H9 (cell line): ENCODE measurements at regions not wholly inside any gene's neighbourhood (a gene's known extent, or its start where the extent isn't known, plus 50 kb on each side); places are given as distances from the start of the nearest gene placed in this dataset.

Experiments
- DNase-seq: peaks from one replicate; pipeline ENCODE4 v3.0.0-alpha.2; 2017
- H2AFZ ChIP-seq: one replicate; pipeline ENCODE4 v1.6.1; 2013; ENCODE audit warnings: mild to moderate bottlenecking, low read length, control low read depth, moderate library complexity
- H2AK5ac ChIP-seq: 2 replicates; pipeline ENCODE4 v1.6.1; 2013; ENCODE audit warnings: low read length, control low read depth, mixed read lengths; ENCODE audit not compliant: insufficient read length
- H2BK120ac ChIP-seq: one replicate; pipeline ENCODE4 v1.6.1; 2013; ENCODE audit warnings: low read depth, mild to moderate bottlenecking, low read length, control low read depth, inconsistent platforms; ENCODE audit not compliant: poor library complexity, severe bottlenecking
- H2BK12ac ChIP-seq: 2 replicates; pipeline ENCODE4 v1.6.1; 2013; ENCODE audit warnings: low read length, control low read depth, mixed read lengths, low read depth; ENCODE audit not compliant: insufficient read length
- H2BK15ac ChIP-seq: 2 replicates; pipeline ENCODE4 v1.6.1; 2013; ENCODE audit warnings: low read depth, low read length, control low read depth
- H2BK20ac ChIP-seq: one replicate; pipeline ENCODE4 v1.6.1; 2013; ENCODE audit warnings: low read depth, mild to moderate bottlenecking, low read length, control low read depth, inconsistent platforms; ENCODE audit not compliant: poor library complexity, severe bottlenecking
- H2BK5ac ChIP-seq: 2 replicates; pipeline ENCODE4 v1.6.1; 2013; ENCODE audit warnings: low read length, control low read depth, mixed read lengths; ENCODE audit not compliant: insufficient read length
- H3K14ac ChIP-seq: 2 replicates; pipeline ENCODE4 v1.6.1; 2013; ENCODE audit warnings: low read length, control low read depth; ENCODE audit not compliant: insufficient read depth
- H3K18ac ChIP-seq: 2 replicates; pipeline ENCODE4 v1.6.1; 2013; ENCODE audit warnings: low read depth, mild to moderate bottlenecking, mixed read lengths, low read length, control low read depth; ENCODE audit not compliant: insufficient read length
- H3K23ac ChIP-seq: 2 replicates; pipeline ENCODE4 v1.6.1; 2013; ENCODE audit warnings: low read length, control low read depth, mixed read lengths, low read depth; ENCODE audit not compliant: insufficient read length
- H3K23me2 ChIP-seq: 2 replicates; pipeline ENCODE4 v1.6.1; 2013; ENCODE audit warnings: low read depth, mild to moderate bottlenecking, mixed read lengths, low read length, control low read depth; ENCODE audit not compliant: insufficient read length, poor library complexity, severe bottlenecking
- H3K27ac ChIP-seq: 2 replicates; pipeline ENCODE4 v1.5.1; 2013; ENCODE audit warnings: low read length, control low read depth, mixed read lengths, low read depth; ENCODE audit not compliant: insufficient read length
- H3K27me3 ChIP-seq: 2 replicates; pipeline ENCODE4 v1.6.1; 2013; ENCODE audit warnings: low read length, control low read depth, inconsistent platforms; ENCODE audit not compliant: insufficient read depth
- H3K4ac ChIP-seq: 2 replicates; pipeline ENCODE4 v1.6.1; 2013; ENCODE audit warnings: low read depth, mild to moderate bottlenecking, control low read depth, inconsistent platforms, low read length, moderate library complexity
- H3K4me1 ChIP-seq: 2 replicates; pipeline ENCODE4 v1.6.1; 2013; ENCODE audit warnings: low read length, control low read depth, inconsistent platforms; ENCODE audit not compliant: insufficient read depth
- H3K4me2 ChIP-seq: 2 replicates; pipeline ENCODE4 v1.6.1; 2013; ENCODE audit warnings: low read length, control low read depth, mixed read lengths; ENCODE audit not compliant: insufficient read length, insufficient read depth
- H3K56ac ChIP-seq: 2 replicates; pipeline ENCODE4 v1.6.1; 2013; ENCODE audit warnings: low read depth, mild to moderate bottlenecking, mixed read lengths, low read length, control low read depth; ENCODE audit not compliant: insufficient read length
- H3K79me1 ChIP-seq: 2 replicates; pipeline ENCODE4 v1.6.1; 2013; ENCODE audit warnings: low read depth, mild to moderate bottlenecking, moderate library complexity, low read length, control low read depth, inconsistent platforms; ENCODE audit not compliant: insufficient read depth, poor library complexity, severe bottlenecking
- H3K79me2 ChIP-seq: 2 replicates; pipeline ENCODE4 v1.6.1; 2013; ENCODE audit warnings: low read length, control low read depth, inconsistent platforms; ENCODE audit not compliant: insufficient read depth
- H3K9ac ChIP-seq: 2 replicates; pipeline ENCODE4 v1.6.1; 2013; ENCODE audit warnings: low read length, control low read depth, mixed read lengths; ENCODE audit not compliant: insufficient read length; ENCODE audit errors: extremely low read depth
- H3K9me3 ChIP-seq: one replicate; pipeline ENCODE4 v1.6.1; 2013; ENCODE audit warnings: low read depth, low read length, inconsistent platforms; ENCODE audit not compliant: control insufficient read depth
- H3T11ph ChIP-seq: one replicate; pipeline ENCODE4 v1.6.1; 2013; ENCODE audit warnings: mild to moderate bottlenecking, low read length, control low read depth, inconsistent platforms
- H4K20me1 ChIP-seq: one replicate; pipeline ENCODE4 v1.6.1; 2013; ENCODE audit not compliant: control insufficient read depth, insufficient read length, insufficient read depth
- H4K5ac ChIP-seq: 2 replicates; pipeline ENCODE4 v1.6.1; 2013; ENCODE audit warnings: low read depth, mild to moderate bottlenecking, mixed read lengths, low read length, control low read depth; ENCODE audit not compliant: insufficient read length
- H4K8ac ChIP-seq: replicated peaks from 2 replicates; pipeline ENCODE4 v1.6.1; 2013; ENCODE audit warnings: low read length, control low read depth, mixed read lengths, low read depth; ENCODE audit not compliant: insufficient read length
- H4K91ac ChIP-seq: 2 replicates; pipeline ENCODE4 v1.6.1; 2013; ENCODE audit warnings: low read depth, mild to moderate bottlenecking, moderate library complexity, mixed read lengths, low read length, control low read depth; ENCODE audit not compliant: insufficient read length
- H3K27ac Mint-ChIP-seq, 3 experiments: 2 replicates in 2 of 3; 3 replicates in 1 of 3; pipeline ENCODE4 v1.8.0; 2020 to 2021; ENCODE audit warnings: mixed read lengths in 3 of 3, mild to moderate bottlenecking in 1 of 3, moderate library complexity in 1 of 3
- H3K27me3 Mint-ChIP-seq: 2 replicates; pipeline ENCODE4 v1.8.0; 2021; ENCODE audit warnings: low read depth, mild to moderate bottlenecking, moderate library complexity, mixed read lengths
- H3K36me3 Mint-ChIP-seq, 3 experiments: 2 replicates in 2 of 3; 3 replicates in 1 of 3; pipeline ENCODE4 v1.8.0; 2020 to 2021; ENCODE audit warnings: low read depth in 3 of 3, mixed read lengths in 3 of 3; ENCODE audit not compliant: insufficient read depth in 1 of 3
- H3K4me1 Mint-ChIP-seq, 2 experiments: 2 replicates each; pipeline ENCODE4 v1.8.0; 2020; ENCODE audit warnings: mixed read lengths in 2 of 2
- H3K4me3 Mint-ChIP-seq, 2 experiments: 2 replicates in 1 of 2; 3 replicates in 1 of 2; pipeline ENCODE4 v1.8.0; 2020 to 2021; ENCODE audit warnings: mild to moderate bottlenecking in 2 of 2, mixed read lengths in 2 of 2, moderate library complexity in 1 of 2
- H3K9me3 Mint-ChIP-seq, 2 experiments: 2 replicates in 1 of 2; 3 replicates in 1 of 2; pipeline ENCODE4 v1.8.0; 2020; ENCODE audit warnings: mild to moderate bottlenecking in 2 of 2, mixed read lengths in 2 of 2, moderate library complexity in 1 of 2
- WGBS: extraction: QIAGEN DNeasy Blood & Tissue Kit; methylation state at CpG from one replicate; pipeline ENCODE4 v1.1.7; 2013; ENCODE audit warnings: missing lambda C conversion rate, low lambda C conversion rate, mixed read lengths; ENCODE audit not compliant: insufficient read length; ENCODE audit errors: extremely low coverage; 5-methylcytosine and 5-hydroxymethylcytosine counted together
- TF ChIP-seq, protein P1 (sequence below): fragments of 200-600 bp; sonication (generic); conservative IDR thresholded peaks from 3 replicates; pipeline ENCODE4 v1.8.0; 2021; ENCODE audit warnings: antibody characterized with exemption, mild to moderate bottlenecking

DNA sequence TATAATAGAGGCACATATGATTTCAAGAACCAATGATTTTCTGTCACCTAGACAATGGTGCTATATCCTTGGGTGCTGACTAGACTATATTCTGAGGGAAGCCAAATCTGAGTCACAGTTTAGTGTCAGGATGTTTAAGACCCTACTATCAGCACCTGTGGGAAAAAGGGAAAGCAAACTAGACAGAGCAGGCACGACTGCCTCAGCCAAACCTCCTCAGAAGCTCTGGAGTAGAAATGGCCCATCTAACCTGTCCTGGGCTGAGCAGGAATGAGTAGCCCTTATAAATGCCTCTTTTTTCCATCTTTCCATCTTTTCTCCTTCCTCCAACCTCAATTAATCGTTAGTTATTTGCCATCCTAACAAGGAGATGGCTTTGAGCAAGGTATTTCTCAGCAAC lies 80.4 kb upstream of the TECRL start:
- Mint-ChIP-seq H3K27me3 (no peaks in the 10 kb centered on the region), H3K36me3 (no peaks in the 10 kb centered on the region), H3K27ac (no peak overlapping the region), H3K4me1 (no peaks in the 10 kb centered on the region), H3K4me3 (no peak overlapping the region), H3K9me3 (no peaks in the 10 kb centered on the region)
- TF ChIP-seq, protein P1, sequence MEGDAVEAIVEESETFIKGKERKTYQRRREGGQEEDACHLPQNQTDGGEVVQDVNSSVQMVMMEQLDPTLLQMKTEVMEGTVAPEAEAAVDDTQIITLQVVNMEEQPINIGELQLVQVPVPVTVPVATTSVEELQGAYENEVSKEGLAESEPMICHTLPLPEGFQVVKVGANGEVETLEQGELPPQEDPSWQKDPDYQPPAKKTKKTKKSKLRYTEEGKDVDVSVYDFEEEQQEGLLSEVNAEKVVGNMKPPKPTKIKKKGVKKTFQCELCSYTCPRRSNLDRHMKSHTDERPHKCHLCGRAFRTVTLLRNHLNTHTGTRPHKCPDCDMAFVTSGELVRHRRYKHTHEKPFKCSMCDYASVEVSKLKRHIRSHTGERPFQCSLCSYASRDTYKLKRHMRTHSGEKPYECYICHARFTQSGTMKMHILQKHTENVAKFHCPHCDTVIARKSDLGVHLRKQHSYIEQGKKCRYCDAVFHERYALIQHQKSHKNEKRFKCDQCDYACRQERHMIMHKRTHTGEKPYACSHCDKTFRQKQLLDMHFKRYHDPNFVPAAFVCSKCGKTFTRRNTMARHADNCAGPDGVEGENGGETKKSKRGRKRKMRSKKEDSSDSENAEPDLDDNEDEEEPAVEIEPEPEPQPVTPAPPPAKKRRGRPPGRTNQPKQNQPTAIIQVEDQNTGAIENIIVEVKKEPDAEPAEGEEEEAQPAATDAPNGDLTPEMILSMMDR: no peak
- Histone ChIP-seq H2AK5ac (no peak overlapping the region), H3K9ac (no peak overlapping the region), H3K79me2 (no peaks in the 10 kb centered on the region), H3K4me2 (no peak overlapping the region), H3K56ac (no peak overlapping the region), H4K8ac (no peak overlapping the region), H2BK12ac (no peak overlapping the region), H3K79me1 (no peaks in the 10 kb centered on the region), H3K27me3 (no peaks in the 10 kb centered on the region), H3K27ac (no peak overlapping the region), H3K9me3 (no peaks in the 10 kb centered on the region), H2BK5ac (no peak overlapping the region), H2BK20ac (no peak overlapping the region), H3K18ac (no peak overlapping the region), H2AFZ (no peak overlapping the region), H3K4ac (no peak overlapping the region), H3K14ac (no peak overlapping the region), H2BK15ac (no peak overlapping the region), H3K23me2 (no peaks in the 10 kb centered on the region), H3K23ac (no peak overlapping the region), H4K20me1 (no peaks in the 10 kb centered on the region), H3K4me1 (no peaks in the 10 kb centered on the region), H2BK120ac (no peak overlapping the region), H4K5ac (no peak overlapping the region), H4K91ac (no peak overlapping the region), H3T11ph (no peak overlapping the region)
- no peak for DNase-seq
- no CpG with 5 or more reads among the region's 2 CpGs for WGBS
